CD4-positive, alpha-beta T cell treated with Interleukin-17A for 4 hours (primary cell): ENCODE measurements at regions not wholly inside any gene's neighbourhood (a gene's known extent, or its start where the extent isn't known, plus 50 kb on each side); places are given as distances from the start of the nearest gene placed in this dataset.

Experiments
- DNase-seq: peaks from one replicate; pipeline ENCODE4 v3.0.0-alpha.2; 2020; ENCODE audit warnings: mixed read lengths

DNA sequence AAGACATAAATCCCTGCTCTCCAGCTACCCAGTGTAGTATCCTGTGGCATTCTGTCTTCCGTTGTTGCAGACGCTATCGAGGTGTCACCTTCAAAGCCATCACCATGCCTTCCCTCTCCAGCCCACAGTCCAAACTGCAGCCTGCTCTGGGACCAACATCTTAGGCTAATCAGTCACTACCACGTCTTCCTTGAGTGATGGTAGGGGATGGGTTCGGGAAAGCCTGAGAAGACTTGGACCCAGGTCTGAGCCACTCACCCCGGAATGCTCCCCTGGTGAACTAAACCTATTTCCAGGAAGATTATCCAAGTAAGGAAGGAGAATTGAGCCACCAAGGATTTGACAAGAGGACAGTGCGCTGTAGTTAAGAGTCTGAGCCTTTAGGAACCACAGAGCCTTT is 52.9 kb upstream of the IRX1 start:
- DNase-seq = no peak

DNA sequence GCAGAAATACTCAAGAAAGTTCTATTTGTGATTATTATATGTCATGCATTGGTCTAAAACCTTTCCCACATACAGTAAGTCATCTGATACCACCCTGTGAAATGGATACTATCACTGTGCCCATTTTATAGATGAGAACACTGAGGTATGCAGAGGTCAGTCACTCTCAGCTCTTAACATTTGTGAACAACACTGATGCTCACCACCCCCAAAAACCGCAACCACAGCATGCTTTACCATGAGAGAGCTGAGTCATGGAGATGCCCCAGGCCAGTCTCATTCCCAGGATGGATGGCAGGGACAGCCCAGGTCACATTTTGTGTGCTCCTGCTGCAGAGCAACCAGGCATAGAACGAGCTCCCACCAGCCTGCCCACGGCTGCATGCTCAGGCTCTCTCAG is 53.5 kb upstream of the IRX1 start:
- no peak for DNase-seq

DNA sequence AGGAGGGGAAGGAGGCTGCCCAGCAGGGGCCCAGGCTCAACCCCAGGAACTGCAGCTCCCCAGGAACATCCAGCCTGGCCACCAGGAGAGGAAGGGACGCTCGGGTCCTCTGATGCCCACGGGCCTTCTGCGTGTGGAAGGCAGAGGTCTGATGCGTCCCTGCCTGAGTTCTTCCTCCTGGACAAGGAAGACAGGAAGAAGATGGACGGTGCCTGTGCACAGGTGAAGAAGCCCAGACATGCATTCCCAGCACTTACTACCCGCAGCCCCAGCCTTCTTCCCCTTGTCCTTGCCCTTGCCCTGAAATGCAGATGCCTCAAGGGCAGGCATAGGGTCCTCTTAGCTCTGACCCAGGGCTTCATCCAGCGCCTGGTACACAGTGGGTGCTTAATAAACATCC is 56.7 kb upstream of the IRX1 start:
- DNase-seq = no peak

DNA sequence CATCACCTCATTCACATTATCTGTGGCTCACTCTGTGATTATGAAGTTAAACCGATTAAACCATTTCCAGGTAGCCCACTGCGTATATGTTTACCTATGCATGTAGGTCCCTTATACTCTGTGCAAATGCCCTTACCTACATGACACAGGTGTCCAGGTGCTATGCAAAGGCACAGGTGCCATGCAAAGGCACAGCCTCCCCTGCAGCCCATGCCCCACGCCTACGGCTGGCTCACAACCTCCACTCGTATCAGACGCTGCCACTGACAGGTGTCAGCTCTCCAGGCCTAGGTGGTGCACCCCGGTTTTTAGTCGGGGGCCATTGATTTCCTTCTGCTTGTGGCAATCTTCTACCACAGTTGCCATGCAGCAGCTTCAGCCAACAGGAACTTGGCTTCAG is 57.7 kb upstream of the IRX1 start:
- DNase-seq = no peak

DNA sequence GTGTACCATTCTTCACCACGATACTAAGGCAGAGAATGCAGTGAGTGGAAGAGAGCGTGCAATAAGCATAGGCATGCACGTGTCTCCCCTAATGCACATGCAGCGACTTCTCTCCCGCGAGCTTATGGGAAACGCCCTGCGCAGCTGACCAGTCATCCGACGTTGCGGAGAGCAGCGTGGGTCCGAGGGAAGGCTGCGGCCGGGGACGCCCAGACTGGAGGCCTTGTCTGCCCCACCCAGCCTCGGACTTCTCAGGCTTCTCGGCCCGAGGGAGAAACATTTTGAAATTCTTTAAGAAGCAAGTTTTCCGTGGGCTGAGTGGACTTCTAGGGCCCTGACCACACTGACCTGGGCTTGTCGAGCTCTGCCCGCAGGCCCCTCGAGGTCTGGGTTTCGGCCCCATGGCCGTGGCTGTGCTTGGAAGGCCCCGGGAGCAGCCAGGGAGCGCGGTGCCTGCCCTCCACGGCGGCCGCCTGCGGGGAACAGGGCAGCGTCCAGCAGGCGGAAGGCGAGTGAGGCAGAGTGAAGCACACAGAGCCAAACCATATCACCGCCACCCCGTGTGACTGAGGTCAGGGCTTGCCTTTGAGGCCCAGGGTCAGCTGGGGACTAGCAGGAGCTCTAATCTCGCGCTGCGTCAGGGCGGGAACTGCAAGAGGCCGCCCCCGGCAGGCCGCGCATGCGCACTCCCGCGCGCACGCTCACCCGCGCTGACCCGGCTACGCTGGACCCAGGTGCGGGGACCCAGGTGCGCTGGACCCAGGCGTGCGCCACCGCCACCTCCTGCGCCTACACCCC is 60.0 kb upstream of the IRX1 start:
- DNase-seq = no peak

DNA sequence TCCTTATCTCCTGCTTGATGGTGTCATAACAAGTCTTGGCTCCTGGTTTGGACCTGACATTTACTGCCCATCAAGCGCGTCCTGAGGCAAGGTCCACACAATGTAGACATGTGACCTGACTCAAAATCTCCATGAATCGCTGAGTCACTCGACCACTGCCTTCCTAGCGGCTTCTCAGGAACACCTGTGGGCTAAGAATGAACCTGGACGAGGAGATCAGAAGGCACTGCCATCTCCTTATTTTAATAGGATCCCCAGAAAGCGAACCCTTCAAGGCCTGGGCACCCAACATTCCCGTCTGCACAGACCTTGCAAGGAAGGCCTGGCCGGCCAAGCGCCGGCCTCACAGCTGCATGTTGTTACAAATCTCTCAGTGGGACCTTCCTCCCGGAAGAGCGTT is 60.6 kb upstream of the IRX1 start:
- DNase-seq = no peak

DNA sequence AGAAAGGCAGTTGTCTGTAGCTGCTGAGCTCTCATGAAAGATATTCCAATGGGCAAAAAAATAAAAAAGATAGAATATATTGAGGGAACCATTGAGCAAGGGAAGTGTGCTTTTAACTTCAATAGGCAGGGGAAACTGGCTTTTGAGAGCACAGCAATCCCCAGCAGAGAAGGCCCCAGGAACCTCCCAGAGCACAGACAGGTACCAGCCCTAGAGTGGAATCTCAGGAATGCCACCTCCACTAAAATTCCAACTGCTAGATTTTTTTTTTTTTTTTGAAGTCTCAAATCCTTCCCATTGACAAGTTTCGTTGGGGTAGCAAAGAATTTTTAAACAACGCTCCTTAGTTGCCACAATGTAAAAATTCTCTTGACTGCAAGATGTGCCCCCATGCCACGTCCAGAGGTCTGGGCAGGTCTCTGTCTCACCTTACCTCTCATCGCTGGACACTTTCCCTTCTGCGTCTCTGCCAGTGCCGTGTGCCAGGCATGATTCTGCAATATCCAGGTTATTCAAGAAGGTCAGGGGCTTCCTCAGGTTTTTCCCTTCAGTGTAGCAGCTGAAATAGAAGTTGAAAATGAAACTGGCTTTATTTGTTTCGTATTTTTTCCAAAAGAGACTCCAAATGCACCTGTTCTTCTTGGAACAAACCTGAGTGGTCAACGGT is 64.2 kb upstream of the IRX1 start:
- DNase-seq = no peak

DNA sequence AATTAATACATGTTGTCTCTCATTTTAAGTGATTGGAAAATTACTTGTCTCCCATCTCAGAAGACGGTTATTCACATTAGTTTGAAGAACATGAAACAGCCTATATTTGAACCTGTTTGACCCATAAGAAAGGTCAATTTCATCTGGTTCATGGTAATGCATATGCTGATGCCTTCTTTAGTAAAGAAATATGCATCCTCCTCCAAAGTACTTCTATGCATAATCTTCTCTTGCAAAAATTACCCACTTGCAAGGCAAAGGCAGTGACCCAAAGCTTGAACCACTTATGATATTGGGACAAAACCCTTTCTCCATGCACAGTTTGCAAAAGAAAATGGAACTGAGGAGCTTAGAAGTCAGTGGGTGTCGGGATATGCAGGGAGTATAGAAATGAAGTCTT is 65.4 kb upstream of the IRX1 start:
- DNase-seq = no peak

DNA sequence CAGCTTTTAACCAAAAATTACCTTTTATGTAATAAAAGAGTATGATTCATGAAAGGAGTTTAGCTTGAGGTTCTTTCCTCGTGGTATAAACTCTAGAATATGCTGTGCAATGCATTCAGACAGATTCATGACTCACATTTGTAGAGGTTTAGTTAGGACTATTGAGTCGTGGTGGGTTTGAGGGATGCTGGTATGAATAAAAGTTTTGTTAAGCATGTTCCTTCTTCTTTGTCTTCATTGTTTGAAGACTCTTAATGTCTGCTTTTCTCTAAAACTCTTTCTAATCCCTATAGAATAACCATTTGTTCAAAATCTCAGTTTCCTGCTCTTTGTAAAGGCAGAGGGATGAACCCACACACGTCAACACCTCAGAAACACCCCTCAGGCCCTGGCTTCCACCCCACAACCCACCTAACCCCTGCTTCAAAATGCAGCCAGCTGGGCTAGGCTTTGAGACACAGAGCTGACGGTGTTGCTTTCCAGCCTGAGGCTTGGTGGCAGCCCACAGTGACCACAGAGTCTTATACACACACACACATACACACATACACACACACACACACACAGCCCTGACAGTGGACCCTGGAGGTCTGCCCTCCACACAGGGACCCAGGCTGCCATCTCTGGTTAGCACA is 69.0 kb upstream of the IRX1 start:
- no peak for DNase-seq

DNA sequence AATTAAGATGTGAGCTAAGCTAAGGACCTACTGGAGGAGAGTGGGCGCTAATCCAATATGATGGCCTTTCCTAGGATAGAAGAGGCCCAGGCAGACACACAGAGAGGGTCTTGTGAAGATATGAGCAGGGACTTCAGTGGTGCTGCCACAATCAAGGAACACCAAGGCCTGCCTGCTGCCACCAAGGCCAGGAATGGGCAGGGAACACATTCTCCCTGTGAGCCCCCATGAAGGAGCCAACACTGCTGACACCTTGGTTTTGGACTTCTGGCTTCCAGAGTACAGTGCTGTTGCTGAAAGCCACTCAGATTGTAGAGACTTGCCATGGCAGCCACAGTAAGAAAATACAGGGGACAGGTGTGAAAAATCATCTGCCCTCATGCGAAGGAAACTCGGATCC is 73.1 kb upstream of the IRX1 start:
- DNase-seq = no peak

DNA sequence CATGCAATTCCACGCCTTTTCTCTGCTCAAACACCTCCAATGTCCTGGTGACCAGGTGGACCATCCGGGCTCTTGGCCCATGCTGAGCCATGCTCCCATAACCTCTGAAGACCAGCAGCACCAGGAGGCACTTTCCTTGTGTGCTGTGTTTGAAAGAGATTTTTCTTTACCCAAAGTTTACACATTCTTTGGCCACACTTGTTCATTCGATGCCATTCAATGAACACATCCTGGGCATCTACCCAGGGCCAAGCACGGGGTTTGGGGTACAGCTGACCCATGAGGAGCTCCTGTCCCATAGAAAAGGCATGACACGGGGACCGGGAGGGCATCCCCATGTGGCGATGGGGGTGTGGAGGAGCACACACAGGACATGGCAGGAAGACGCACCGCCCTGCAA is 77.1 kb upstream of the IRX1 start:
- DNase-seq = no peak

DNA sequence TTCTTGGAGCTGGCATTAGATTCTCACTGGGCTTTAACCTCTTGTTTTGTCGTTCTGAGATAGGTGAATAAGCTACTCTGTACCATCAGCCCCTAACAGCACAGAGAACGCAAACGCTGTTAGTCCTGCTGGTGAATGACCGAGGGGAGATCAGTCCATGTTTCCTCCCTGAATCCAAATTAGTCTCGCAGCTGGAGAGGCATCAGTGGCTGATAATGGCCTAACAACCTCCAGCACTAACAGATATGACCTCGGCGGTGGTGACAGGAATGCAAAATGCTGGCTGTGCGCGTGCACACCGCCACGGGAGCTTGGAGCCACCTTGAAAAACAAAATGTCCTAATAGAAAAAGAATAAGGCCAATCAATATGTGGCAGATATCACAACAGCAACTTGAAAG is 77.6 kb upstream of the IRX1 start:
- DNase-seq = no peak

DNA sequence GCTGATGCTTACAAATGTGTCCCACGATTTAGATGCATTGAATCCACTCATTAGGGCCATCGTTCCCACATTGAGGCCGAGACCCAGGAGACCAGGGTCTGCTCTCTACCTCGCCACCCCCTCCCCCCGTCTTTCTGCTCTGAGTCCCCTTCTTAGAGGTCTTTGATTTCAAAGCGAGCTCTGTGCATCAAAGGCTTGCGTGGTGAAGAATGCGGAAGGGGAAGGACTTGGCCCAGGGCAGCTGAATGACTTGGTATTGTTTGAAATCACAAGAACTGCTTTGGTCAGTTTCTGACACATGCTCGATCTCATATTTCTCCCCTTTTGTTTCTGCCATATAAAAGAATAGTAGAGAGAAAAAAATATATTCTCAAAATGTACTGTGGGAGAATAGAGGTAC is 78.3 kb upstream of the IRX1 start:
- no peak for DNase-seq

DNA sequence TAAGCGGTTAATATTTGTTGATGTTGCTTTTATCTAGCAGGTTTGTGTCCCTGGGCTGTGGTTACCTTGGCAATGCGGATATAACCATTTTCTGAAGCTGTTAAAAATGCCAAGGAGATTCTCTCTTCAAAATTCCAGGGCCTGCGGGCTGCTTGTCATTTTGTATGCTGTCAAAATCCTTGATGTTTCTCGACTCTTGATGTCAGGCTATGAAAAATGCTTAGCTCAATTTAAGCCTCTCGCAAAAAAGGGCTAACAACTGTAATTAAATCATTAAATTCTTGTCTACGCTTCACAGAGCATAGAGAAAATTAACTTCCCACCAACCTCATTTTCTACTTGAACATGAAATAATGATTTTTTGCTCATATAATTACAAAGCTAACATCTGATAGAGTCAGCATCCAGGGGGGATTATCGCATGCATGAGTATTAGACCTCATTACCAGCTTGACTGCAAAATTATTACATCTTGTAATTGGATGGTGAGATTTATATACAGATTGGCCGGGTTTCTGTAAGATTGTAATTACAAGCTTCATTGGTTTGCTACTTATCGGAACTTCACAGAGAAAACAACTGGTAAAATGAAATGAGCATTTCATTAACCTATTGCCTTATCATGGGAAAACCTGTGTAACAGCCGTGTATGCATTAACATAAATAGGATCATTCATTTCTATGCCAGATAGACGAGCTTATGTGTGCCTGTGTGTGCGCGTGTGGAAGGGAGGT is 83.1 kb upstream of the IRX1 start:
- no peak for DNase-seq

DNA sequence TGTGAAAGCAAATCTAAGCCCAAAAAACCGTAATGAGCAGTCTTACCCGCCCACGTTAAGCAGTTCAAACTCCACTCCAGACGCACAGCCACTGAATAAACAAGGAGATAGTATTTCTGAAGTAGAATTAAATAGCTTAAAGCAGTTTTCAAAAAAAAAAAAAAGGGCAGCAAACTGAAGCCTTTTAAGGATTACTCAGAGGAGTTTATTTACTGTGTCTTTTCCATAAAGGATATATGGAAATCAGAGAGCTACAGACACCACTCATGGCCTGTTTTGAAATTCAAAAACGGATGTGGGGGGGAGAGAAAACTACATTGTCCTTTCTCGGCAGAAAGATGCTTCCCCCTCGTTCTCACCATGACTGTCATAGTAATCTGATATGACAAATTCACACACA is 83.7 kb upstream of the IRX1 start:
- DNase-seq = no peak

DNA sequence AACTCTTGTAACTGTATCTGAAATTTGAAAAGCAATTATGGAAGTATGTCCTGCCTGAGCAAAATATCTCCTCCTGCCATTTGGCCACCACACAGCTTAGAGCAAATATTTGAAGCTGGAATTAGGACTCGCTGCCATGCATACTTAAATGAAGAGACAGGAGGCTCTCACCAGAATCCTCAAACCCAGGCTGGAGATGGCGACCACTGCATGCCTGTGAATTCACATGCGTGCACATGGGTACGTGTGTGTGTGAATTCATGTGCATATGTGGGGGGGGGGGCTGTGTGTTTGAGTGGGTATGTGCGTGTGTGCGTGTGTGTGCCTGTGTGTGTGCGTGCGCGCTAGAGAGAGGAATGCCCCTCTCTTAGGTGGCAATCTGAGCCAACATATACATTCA is 84.1 kb upstream of the IRX1 start:
- DNase-seq = no peak

DNA sequence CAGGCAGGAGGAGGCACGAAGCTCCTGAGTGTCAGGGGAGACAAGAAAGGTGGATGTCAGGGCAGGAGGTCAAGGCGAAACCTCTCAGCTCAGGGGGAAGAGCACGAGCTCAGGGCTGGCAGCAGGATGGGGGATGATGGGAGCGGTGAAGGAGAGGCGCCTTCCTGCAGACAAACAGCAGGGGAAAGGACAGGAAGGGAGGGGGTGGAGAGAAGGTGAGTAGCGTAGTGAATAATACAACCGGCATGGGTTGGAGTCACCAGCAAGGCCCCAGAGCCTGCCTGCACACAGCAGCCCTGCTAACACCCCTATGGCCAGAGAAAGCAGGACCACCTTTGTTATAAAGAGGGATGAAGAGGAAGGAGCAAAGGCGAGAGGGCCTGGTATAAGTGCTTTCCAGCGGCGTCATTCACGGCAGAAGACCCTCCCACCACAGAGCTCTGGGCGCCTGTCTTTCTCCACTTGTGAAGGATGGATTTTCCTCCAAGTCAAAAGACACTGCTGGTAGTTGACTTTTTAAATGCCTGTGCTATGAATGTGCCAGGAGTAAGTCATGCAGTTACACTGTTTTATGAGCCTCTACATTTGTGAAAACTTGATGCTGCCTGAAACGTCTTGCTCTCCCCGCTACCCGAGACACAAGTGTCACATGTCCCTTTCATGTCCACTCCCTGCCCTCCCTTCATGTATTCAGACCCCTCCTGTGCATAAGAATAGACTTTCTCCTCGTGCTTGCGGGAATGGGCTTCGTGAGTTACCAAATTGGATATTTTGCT is 84.8 kb upstream of the IRX1 start:
- DNase-seq = no peak

DNA sequence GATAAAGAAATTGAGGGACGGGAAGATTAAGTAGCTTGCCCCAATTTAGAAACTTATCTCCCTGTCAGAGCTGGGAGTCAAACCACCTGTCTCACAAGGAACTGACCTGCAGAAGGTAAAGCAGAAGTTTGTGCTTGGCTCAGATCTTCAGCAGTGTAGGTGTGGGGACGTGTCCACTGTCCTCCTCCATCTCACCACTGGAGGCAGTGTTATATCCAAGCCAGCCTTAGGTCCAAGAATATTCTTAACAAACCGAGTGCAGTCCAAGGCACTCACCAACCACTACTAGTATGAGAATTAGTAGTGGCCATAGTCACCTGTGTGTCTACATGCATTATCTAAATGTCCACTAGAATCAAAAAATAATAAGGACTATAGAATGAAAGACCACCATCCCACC is 86.3 kb upstream of the IRX1 start:
- no peak for DNase-seq

DNA sequence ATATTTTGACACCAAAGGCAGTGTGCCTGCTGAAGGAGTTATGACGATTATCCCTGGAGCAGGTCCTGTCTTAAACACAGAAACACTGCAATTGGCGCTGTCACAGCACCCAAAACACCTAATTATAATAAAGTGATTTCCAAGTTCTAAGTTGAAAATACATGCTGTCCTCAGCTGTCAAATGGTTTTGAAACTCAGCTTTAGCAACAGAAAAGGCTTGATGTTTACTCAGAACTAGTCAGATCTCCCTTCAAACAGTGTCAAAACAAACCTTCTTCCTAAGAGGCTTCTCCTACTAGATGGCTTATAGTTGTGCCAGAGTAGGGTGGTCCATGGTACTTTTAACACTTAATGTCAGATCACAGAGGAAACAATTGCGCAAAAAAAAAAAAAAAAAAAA is 87.2 kb upstream of the IRX1 start:
- DNase-seq = no peak

DNA sequence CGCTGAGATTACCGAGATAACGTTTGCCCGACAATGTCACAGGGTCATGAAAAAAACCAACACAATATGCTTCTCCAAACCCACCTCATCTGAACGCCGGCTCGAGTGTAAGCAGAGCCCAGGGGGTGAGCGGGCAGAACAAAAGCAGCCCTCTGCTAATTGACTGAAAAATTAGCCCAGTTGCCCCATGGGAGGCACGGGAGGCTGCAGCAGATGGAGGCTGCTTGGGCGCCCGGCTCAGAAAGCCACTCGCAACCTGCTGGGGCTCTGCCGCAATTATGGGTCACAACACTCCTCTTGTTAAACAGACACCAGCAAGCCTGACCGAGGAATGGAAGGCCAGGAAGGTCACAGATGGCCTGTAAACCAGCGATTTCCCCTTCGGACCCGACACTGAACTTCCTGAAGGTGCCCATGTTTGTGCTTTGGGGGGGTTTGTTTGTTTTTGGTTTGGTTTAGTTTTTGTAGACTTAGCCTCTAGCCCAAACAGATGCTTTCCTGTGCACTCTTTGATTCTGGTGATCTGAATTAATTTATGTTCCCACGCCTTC is 104.6 kb upstream of the IRX1 start:
- DNase-seq = no peak

DNA sequence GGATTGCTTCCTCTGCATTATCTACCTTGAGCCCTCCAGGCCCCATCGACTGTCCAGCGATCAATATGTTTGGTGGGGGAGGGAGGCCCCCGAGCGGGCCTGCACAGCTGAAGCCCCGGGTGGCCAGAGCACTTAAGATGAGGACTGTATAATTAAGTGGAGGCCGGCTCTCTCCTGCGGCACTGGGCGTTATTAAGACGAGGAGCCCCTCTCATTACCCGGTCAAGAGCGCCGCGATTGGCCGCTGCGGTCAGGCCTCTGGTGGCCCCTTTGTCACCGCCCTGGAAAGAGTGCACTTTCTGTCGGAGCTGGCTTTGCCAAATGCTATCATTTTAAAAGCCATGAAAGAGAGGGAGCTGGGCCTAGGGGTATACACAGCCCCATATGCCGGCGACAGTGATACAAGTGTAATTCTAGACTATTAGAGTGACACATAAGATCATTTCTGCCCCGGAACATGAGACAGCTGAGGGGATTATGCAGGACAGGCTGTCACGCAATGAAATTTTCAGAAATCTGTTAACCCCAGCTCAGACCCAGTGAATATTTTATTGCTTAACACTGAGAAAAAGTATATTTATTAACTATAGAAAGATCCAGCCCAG is 106.3 kb upstream of the IRX1 start:
- no peak for DNase-seq

DNA sequence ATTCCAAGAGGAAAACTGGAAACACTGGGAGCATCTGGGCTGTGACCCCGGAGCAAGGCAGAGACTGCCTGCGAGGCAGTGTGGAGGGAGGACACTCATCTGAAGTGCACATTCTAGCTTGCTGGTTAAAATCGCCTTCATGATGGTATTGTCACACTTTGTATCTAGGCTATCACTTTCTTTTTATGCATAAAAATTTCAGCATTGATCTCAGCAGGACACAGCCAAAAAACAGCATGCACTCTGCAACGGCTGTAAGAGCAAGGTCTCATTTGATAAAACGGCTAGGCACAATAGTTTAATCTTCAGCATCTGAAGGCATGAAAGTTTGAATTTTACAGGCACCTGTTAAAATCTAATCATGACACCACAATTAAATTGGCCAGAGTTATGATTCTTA is 110.8 kb upstream of the IRX1 start:
- no peak for DNase-seq
